Smooth muscle cell (in vitro differentiated cells): ENCODE measurements at regions not wholly inside any gene's neighbourhood (a gene's known extent, or its start where the extent isn't known, plus 50 kb on each side); places are given as distances from the start of the nearest gene placed in this dataset.
"Not testable (repeated sequence)": the region's sequence is repeated elsewhere in the genome, so short reads cannot be mapped to it uniquely, and the experiment has no call there.

Experiments
- DNase-seq: peaks from one replicate; lab custom pipeline; 2025; ENCODE audit not compliant: unreplicated experiment; lab: John Stamatoyannopoulos, UW
- H2AFZ ChIP-seq: fragments of 200-600 bp; sonication (generic); 2 replicates; pipeline ENCODE4 v1.6.0; 2016; ENCODE audit warnings: antibody characterized with exemption, low read depth, mild to moderate bottlenecking
- H3F3A ChIP-seq: fragments of 200-600 bp; sonication (generic); 2 replicates; pipeline ENCODE4 v1.6.0; 2017; ENCODE audit warnings: antibody characterized with exemption, low read depth
- H3K27ac ChIP-seq: fragments of 200-600 bp; sonication (generic); 2 replicates; pipeline ENCODE4 v1.5.1; 2016; ENCODE audit warnings: low read depth, mild to moderate bottlenecking
- H3K27me3 ChIP-seq: fragments of 200-600 bp; sonication (generic); 2 replicates; pipeline ENCODE4 v1.6.1; 2016; ENCODE audit warnings: low read depth, mild to moderate bottlenecking
- H3K36me3 ChIP-seq: fragments of 200-600 bp; sonication (generic); 2 replicates; pipeline ENCODE4 v1.5.1; 2016; ENCODE audit warnings: low read depth
- H3K4me1 ChIP-seq: fragments of 200-600 bp; sonication (generic); 2 replicates; pipeline ENCODE4 v1.5.1; 2016; ENCODE audit warnings: low read depth
- H3K4me2 ChIP-seq: fragments of 200-600 bp; sonication (generic); 2 replicates; pipeline ENCODE4 v1.6.0; 2016; ENCODE audit warnings: mild to moderate bottlenecking
- H3K4me3 ChIP-seq: fragments of 200-600 bp; sonication (generic); 2 replicates; pipeline ENCODE4 v1.5.1; 2016; ENCODE audit warnings: mild to moderate bottlenecking
- H3K79me2 ChIP-seq: fragments of 200-600 bp; sonication (generic); 2 replicates; pipeline ENCODE4 v1.6.0; 2016; ENCODE audit warnings: low read depth, mild to moderate bottlenecking
- H3K9ac ChIP-seq: fragments of 200-600 bp; sonication (generic); 2 replicates; pipeline ENCODE4 v1.6.0; 2016; ENCODE audit warnings: low read depth
- H3K9me3 ChIP-seq: fragments of 200-600 bp; sonication (generic); replicated peaks from 2 replicates; pipeline ENCODE4 v1.5.1; 2016; ENCODE audit warnings: low read depth
- H4K20me1 ChIP-seq: fragments of 200-600 bp; sonication (generic); 2 replicates; pipeline ENCODE4 v1.6.0; 2016; ENCODE audit warnings: low read depth
- WGBS: methylation state at CpG from one replicate; pipeline ENCODE4 v1.1.7; 2016; ENCODE audit warnings: low lambda C conversion rate; 5-methylcytosine and 5-hydroxymethylcytosine counted together
- TF ChIP-seq, protein P1 (sequence below): fragments of 200-600 bp; sonication (generic); IDR thresholded peaks from 2 replicates; pipeline ENCODE4 v1.5.1; 2017; ENCODE audit warnings: borderline replicate concordance, mild to moderate bottlenecking, antibody characterized with exemption; ENCODE audit not compliant: insufficient read depth, poor library complexity, severe bottlenecking

GRCh38 chr5:82967072-82967471 is 110.1 kb downstream of the TMEM167A start:
- Histone ChIP-seq H4K20me1 (no peaks in the 10 kb centered on the region), H3K27me3 (no peaks in the 10 kb centered on the region), H3K9me3 (no peaks in the 10 kb centered on the region), H3K4me3 (no peak overlapping the region), H3K36me3 (no peaks in the 10 kb centered on the region), H3K79me2 (no peaks in the 10 kb centered on the region), H2AFZ (no peak overlapping the region), H3K4me1 (no peaks in the 10 kb centered on the region), H3K27ac (no peak overlapping the region), H3K9ac (no peak overlapping the region), H3K4me2 (no peak overlapping the region), H3F3A (no peaks in the 10 kb centered on the region)
- TF ChIP-seq, protein P1, sequence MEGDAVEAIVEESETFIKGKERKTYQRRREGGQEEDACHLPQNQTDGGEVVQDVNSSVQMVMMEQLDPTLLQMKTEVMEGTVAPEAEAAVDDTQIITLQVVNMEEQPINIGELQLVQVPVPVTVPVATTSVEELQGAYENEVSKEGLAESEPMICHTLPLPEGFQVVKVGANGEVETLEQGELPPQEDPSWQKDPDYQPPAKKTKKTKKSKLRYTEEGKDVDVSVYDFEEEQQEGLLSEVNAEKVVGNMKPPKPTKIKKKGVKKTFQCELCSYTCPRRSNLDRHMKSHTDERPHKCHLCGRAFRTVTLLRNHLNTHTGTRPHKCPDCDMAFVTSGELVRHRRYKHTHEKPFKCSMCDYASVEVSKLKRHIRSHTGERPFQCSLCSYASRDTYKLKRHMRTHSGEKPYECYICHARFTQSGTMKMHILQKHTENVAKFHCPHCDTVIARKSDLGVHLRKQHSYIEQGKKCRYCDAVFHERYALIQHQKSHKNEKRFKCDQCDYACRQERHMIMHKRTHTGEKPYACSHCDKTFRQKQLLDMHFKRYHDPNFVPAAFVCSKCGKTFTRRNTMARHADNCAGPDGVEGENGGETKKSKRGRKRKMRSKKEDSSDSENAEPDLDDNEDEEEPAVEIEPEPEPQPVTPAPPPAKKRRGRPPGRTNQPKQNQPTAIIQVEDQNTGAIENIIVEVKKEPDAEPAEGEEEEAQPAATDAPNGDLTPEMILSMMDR: no peak
- no peak for DNase-seq

DNA sequence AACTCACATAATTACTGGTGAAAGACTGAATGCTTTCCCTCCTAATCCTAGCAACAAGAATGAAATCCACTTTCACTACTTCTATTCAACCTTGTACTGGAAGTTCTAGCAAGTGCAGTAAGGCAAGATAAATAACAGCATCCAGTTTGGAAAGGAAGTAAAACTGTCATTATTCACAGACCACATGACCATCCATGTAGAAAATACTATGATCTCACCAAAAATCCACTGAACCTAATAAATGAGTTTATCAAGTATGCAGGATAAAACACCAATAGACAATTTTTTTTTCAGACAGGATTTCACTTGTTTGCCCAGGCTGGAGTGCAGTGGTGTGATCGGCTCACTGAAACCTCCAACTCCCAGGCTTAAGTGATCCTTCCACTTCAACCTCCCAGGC is 117.7 kb downstream of the TMEM167A start:
- TF ChIP-seq, protein P1: no peak
- Histone ChIP-seq H3K27ac (no peak overlapping the region), H3K4me2 (no peak overlapping the region), H3K79me2 (no peaks in the 10 kb centered on the region), H3K4me3 (no peak overlapping the region), H4K20me1 (no peaks in the 10 kb centered on the region), H3F3A (no peaks in the 10 kb centered on the region), H3K36me3 (peaks cover 5% of the 10 kb centered on the region), H3K4me1 (no peaks in the 10 kb centered on the region), H3K9me3 (peaks cover 12% of the 10 kb centered on the region), H2AFZ (no peak overlapping the region), H3K9ac (no peak overlapping the region), H3K27me3 (no peaks in the 10 kb centered on the region)
- WGBS: 100% methylated on average over 1 of the region's 1 CpG
- DNase-seq: no peak

DNA sequence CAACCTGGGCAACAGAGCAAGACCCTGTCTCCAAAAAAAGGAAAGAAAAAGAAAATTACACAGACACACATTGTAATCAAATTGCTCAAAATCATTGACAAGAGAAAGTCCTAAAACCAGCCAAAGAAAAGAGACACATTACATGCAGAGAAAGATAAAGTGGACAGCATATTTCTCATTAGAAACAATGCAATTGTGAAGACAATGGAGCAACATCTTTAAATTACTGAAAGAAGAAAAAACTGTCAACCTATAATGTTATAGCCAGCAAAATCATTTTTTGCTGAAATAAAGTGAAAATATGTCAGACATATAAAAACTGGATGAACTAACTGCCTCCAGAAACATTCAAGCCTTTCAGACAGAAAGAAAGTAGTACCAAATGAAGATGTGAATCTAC is 120.6 kb downstream of the TMEM167A start:
- Histone ChIP-seq H3F3A (no peaks in the 10 kb centered on the region), H3K79me2 (no peaks in the 10 kb centered on the region), H3K27ac (no peak overlapping the region), H2AFZ (no peak overlapping the region), H4K20me1 (no peaks in the 10 kb centered on the region), H3K4me1 (no peaks in the 10 kb centered on the region), H3K36me3 (peaks cover 5% of the 10 kb centered on the region), H3K4me3 (no peak overlapping the region), H3K9ac (no peak overlapping the region), H3K27me3 (no peaks in the 10 kb centered on the region), H3K9me3 (peaks cover 12% of the 10 kb centered on the region), H3K4me2 (no peak overlapping the region)
- no peak for DNase-seq
- TF ChIP-seq, protein P1: no peak

- WGBS: 87% methylated on average over 1 of the region's 1 CpG
- no peak overlapping the region for H3K4me2 ChIP-seq
- no peaks in the 10 kb centered on the region for H3K79me2 ChIP-seq
- no peaks in the 10 kb centered on the region for H3K4me1 ChIP-seq
- no peak overlapping the region for H3K4me3 ChIP-seq
- H4K20me1 ChIP-seq: no peaks in the 10 kb centered on the region
- H3F3A ChIP-seq: no peaks in the 10 kb centered on the region
- TF ChIP-seq, protein P1: no peak
- peaks cover 3% of the 10 kb centered on the region for H3K36me3 ChIP-seq
- no peak overlapping the region for H3K9ac ChIP-seq
- H3K27me3 ChIP-seq: no peaks in the 10 kb centered on the region
- H2AFZ ChIP-seq: no peak overlapping the region
- DNase-seq: no peak
- H3K9me3 ChIP-seq: peaks cover 11% of the 10 kb centered on the region
- no peak overlapping the region for H3K27ac ChIP-seq
These were observed 124.9 kb downstream of the TMEM167A start for GRCh38 chr5:82952326-82952725.

GRCh38 chr5:82944267-82944666 is 132.9 kb downstream of the TMEM167A start:
- H3K36me3 ChIP-seq, H3K4me1 ChIP-seq, H3K27ac ChIP-seq, H3K27me3 ChIP-seq, H3K4me2 ChIP-seq, H2AFZ ChIP-seq, DNase-seq, H3K9ac ChIP-seq, H3K4me3 ChIP-seq, H4K20me1 ChIP-seq, H3K9me3 ChIP-seq, H3K79me2 ChIP-seq, H3F3A ChIP-seq: not testable (repeated sequence)
- WGBS: 99% methylated on average over 8 of the region's 8 CpGs
